ENCODE measurements at regions not wholly inside any gene's neighbourhood (a gene's known extent, or its start where the extent isn't known, plus 50 kb on each side); places are given as distances from the start of the nearest gene placed in this dataset.

DNA sequence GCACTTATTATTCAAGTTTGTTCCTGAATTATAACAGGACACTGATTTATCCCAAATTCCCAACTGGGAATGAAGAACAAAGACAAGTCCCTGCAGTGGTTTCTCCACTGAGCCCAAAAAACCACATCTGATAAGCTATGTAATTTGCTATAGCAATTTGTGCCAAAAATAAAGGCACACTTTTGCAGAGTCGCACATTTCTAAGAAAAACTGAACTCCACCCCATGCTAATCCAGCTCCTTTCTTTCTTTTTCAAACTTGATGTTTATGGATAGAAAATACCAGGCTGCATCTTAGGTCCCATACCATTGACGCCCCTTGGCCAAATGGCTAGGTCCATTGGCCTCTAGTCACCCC, 170.2 kb upstream of the CITED2 start:
- TF ChIP-seq, protein P1, sequence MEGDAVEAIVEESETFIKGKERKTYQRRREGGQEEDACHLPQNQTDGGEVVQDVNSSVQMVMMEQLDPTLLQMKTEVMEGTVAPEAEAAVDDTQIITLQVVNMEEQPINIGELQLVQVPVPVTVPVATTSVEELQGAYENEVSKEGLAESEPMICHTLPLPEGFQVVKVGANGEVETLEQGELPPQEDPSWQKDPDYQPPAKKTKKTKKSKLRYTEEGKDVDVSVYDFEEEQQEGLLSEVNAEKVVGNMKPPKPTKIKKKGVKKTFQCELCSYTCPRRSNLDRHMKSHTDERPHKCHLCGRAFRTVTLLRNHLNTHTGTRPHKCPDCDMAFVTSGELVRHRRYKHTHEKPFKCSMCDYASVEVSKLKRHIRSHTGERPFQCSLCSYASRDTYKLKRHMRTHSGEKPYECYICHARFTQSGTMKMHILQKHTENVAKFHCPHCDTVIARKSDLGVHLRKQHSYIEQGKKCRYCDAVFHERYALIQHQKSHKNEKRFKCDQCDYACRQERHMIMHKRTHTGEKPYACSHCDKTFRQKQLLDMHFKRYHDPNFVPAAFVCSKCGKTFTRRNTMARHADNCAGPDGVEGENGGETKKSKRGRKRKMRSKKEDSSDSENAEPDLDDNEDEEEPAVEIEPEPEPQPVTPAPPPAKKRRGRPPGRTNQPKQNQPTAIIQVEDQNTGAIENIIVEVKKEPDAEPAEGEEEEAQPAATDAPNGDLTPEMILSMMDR (IDR thresholded peaks at IDR 0.05; ENCODE audit: low read length), result no peak
- no peak for TF ChIP-seq EZH2 (IDR thresholded peaks at IDR 0.05; ENCODE audit: borderline replicate concordance, low read length)
